Parathyroid adenoma (tissue), 2 donors: ENCODE measurements at regions not wholly inside any gene's neighbourhood (a gene's known extent, or its start where the extent isn't known, plus 50 kb on each side); places are given as distances from the start of the nearest gene placed in this dataset.
A peak's percentile ranks its signal among the peaks of the same experiment; 100 is the strongest.

Source experiments
- H2AFZ ChIP-seq: fragments of 300-600 bp; sonication (generic); one replicate; pipeline ENCODE4 v1.7.0; 2017; ENCODE audit warnings: antibody characterized with exemption, mild to moderate bottlenecking
- H3K27ac ChIP-seq: fragments of 300-600 bp; sonication (generic); one replicate; pipeline ENCODE4 v1.7.0; 2017
- H3K27me3 ChIP-seq: fragments of 300-600 bp; sonication (generic); one replicate; pipeline ENCODE4 v1.7.0; 2017; ENCODE audit warnings: low read length; ENCODE audit not compliant: control insufficient read depth, insufficient read depth
- H3K36me3 ChIP-seq: fragments of 300-600 bp; sonication (generic); one replicate; pipeline ENCODE4 v1.7.0; 2017; ENCODE audit warnings: low read length; ENCODE audit not compliant: control insufficient read depth, insufficient read depth
- H3K4me1 ChIP-seq: fragments of 300-600 bp; sonication (generic); one replicate; pipeline ENCODE4 v1.7.0; 2017; ENCODE audit warnings: control low read depth
- H3K4me2 ChIP-seq: fragments of 300-600 bp; sonication (generic); one replicate; pipeline ENCODE4 v1.7.0; 2017; ENCODE audit warnings: low read length
- H3K4me3 ChIP-seq: fragments of 300-600 bp; sonication (generic); one replicate; pipeline ENCODE4 v1.7.0; 2017; ENCODE audit warnings: low read depth, low read length
- H3K79me2 ChIP-seq: fragments of 300-600 bp; sonication (generic); one replicate; pipeline ENCODE4 v1.7.0; 2017; ENCODE audit warnings: control low read depth
- H3K9ac ChIP-seq: fragments of 300-600 bp; sonication (generic); one replicate; pipeline ENCODE4 v1.7.0; 2017; ENCODE audit warnings: mild to moderate bottlenecking
- H3K9me3 ChIP-seq: fragments of 300-600 bp; sonication (generic); one replicate; pipeline ENCODE4 v1.7.0; 2017; ENCODE audit warnings: low read length; ENCODE audit not compliant: control insufficient read depth
- TF ChIP-seq, protein P1 (sequence below): fragments of 300-600 bp; sonication (generic); IDR thresholded peaks from one replicate; pipeline ENCODE4 v1.7.0; 2017; ENCODE audit warnings: antibody characterized with exemption, mild to moderate bottlenecking
- donor health status: primary hyperparathyroidism.

DNA sequence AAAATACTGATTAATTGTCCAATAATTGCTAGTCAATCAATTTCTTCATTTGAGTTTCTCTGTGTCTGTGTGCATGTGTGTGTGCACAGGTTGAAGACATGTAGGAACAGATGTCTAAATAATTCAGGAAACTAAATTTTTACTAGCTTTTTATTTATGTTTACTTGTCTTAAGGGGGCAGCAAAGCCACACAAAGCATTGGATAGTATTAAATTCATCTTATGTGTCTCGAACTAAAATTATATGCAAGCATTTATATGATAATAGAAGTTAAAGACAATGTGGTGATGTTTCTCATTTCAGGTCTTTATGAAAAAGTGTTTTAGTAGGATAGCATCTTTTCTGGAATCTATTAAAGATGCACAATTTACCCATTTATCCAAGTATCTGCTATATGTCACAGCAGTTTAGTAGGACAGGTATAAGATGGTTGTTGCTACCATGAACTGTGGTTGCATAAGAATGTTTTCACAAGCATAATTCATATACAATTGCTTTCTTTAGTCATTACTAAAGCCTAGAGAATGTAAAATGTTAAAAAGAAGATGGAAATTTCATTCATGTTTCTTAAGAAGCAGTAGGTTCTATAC lies 784.6 kb upstream of the NUDT12 start:
- no peaks in the 10 kb centered on the region for H3K79me2 ChIP-seq
- H3K9ac ChIP-seq = no peak overlapping the region
- H3K4me2 ChIP-seq = no peak overlapping the region
- no peaks in the 10 kb centered on the region for H3K36me3 ChIP-seq
- H3K4me3 ChIP-seq = no peak overlapping the region
- TF ChIP-seq, protein P1, sequence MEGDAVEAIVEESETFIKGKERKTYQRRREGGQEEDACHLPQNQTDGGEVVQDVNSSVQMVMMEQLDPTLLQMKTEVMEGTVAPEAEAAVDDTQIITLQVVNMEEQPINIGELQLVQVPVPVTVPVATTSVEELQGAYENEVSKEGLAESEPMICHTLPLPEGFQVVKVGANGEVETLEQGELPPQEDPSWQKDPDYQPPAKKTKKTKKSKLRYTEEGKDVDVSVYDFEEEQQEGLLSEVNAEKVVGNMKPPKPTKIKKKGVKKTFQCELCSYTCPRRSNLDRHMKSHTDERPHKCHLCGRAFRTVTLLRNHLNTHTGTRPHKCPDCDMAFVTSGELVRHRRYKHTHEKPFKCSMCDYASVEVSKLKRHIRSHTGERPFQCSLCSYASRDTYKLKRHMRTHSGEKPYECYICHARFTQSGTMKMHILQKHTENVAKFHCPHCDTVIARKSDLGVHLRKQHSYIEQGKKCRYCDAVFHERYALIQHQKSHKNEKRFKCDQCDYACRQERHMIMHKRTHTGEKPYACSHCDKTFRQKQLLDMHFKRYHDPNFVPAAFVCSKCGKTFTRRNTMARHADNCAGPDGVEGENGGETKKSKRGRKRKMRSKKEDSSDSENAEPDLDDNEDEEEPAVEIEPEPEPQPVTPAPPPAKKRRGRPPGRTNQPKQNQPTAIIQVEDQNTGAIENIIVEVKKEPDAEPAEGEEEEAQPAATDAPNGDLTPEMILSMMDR = peak; percentile 55
- H2AFZ ChIP-seq = no peak overlapping the region
- H3K27ac ChIP-seq = no peak overlapping the region
- H3K27me3 ChIP-seq = no peaks in the 10 kb centered on the region
- H3K4me1 ChIP-seq = no peaks in the 10 kb centered on the region
- H3K9me3 ChIP-seq = no peaks in the 10 kb centered on the region

DNA sequence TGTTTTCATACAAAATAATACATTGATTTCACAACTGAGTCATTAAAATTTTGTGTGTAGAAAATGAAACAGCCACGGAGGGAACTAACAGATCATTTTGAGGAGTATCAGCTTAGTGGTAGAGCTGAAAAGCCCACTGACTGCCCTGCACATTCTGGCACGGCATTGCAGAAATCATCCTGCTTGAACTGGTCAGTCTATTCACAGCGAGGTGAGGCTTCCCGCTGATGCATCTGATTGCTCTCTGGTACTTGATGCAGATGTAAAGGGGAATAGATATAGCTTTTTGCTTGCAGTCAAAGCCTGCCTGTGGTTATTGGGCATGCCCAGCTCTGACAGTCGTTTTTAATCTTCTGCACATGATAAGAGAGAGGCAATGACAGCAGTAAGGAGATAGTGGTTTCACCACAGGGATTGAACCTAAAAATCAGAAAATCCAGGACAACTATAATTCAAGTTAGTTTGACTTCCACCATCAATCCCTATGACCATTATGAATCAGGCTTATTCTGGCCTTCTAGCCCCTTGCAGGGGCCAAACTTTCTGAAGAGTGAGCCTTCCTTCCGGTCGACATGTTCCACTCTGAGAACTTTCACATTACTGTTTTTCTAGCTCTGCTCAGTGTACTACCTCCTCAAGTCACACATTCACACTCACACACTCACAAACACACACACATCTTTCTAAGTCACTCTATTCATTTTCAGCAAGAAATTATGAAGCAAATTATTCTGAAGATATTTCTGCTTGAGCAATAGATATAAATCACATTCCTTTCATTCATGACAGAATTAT lies 782.8 kb upstream of the NUDT12 start:
- Histone ChIP-seq H3K9ac (no peak overlapping the region), H2AFZ (no peak overlapping the region), H3K4me2 (no peak overlapping the region), H3K27ac (no peak overlapping the region), H3K36me3 (no peaks in the 10 kb centered on the region), H3K27me3 (no peaks in the 10 kb centered on the region), H3K4me1 (no peaks in the 10 kb centered on the region), H3K79me2 (no peaks in the 10 kb centered on the region), H3K4me3 (no peak overlapping the region), H3K9me3 (no peaks in the 10 kb centered on the region)
- TF ChIP-seq, protein P1 = no peak

DNA sequence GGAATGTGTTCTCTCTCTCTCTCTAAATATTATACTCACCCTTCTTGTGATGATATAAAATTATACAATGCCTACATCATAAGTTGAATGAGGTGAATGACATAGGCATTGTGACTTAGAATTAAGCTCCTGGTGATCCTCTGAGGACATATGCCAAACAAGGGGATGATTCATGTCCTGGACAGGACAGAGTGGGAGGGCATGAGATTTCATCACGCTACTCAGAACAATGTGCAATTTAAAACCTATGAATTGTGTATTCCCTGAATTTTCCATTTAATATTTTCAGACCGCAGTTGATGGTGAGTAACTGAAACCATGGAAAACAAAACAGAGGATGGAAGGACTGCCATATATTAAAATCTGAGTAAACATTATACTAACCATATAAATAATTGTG lies 782.2 kb upstream of the NUDT12 start:
- Histone ChIP-seq H3K9ac (no peak overlapping the region), H3K36me3 (no peaks in the 10 kb centered on the region), H2AFZ (no peak overlapping the region), H3K79me2 (no peaks in the 10 kb centered on the region), H3K27me3 (no peaks in the 10 kb centered on the region), H3K9me3 (no peaks in the 10 kb centered on the region), H3K27ac (no peak overlapping the region), H3K4me2 (no peak overlapping the region), H3K4me1 (no peaks in the 10 kb centered on the region), H3K4me3 (no peak overlapping the region)
- TF ChIP-seq, protein P1 = no peak

DNA sequence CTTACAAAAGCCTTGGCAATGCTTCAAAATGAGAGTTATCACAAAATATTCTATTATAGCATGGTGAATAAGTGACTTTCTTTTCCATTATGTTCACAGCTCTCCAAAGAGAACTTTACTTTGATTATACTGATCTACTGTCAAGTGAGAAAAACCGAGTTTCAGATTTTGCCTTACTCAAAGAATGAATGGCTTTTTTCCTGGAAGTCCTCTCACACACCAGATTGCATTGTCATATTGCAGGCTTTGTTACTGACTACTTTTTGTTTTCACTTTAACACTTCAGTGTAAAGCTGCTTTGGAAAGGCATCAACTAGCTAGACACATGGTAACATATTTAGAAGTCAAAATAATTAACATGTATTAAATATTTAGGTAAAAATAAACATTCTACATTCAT lies 765.2 kb upstream of the NUDT12 start:
- Histone ChIP-seq H3K9ac (no peak overlapping the region), H3K4me2 (no peak overlapping the region), H3K27ac (no peak overlapping the region), H2AFZ (no peak overlapping the region), H3K36me3 (no peaks in the 10 kb centered on the region), H3K4me1 (no peaks in the 10 kb centered on the region), H3K79me2 (no peaks in the 10 kb centered on the region), H3K4me3 (no peak overlapping the region), H3K27me3 (no peaks in the 10 kb centered on the region), H3K9me3 (no peaks in the 10 kb centered on the region)
- TF ChIP-seq, protein P1 = no peak

DNA sequence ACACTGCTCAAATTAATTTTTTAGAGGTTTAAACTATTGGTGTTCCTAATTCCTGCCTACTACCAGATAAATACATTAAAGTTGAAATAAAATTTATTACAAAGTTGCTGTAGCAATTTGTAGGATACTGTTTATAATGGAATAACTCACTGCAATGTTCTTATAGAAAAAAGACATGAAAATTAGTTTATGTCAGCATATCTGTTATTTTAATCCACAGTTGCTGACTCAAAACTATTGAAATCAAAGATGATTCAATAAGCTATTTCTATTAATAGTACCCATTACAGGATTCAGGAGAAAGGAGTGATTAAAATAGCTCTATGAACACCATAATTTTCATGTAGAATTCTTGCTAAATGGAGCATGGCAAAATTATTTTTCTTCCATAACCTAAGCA lies 764.4 kb upstream of the NUDT12 start:
- Histone ChIP-seq H3K4me3 (no peak overlapping the region), H3K4me1 (no peaks in the 10 kb centered on the region), H2AFZ (no peak overlapping the region), H3K36me3 (no peaks in the 10 kb centered on the region), H3K4me2 (no peak overlapping the region), H3K9me3 (no peaks in the 10 kb centered on the region), H3K27ac (no peak overlapping the region), H3K9ac (no peak overlapping the region), H3K79me2 (no peaks in the 10 kb centered on the region), H3K27me3 (no peaks in the 10 kb centered on the region)
- TF ChIP-seq, protein P1 = no peak
